Brain microvascular endothelial cell (primary cell): ENCODE measurements at regions not wholly inside any gene's neighbourhood (a gene's known extent, or its start where the extent isn't known, plus 50 kb on each side); places are given as distances from the start of the nearest gene placed in this dataset.
"Not testable (repeated sequence)": the region's sequence is repeated elsewhere in the genome, so short reads cannot be mapped to it uniquely, and the experiment has no call there.

ENCODE experiments used
- DNase-seq: peaks from one replicate; pipeline ENCODE4 v3.0.0-alpha.2; 2020
- H3K27ac ChIP-seq: fragments of 250-450 bp; sonication (Bioruptor Pico); 2 replicates; pipeline ENCODE4 v1.5.1; 2020; ENCODE audit warnings: mild to moderate bottlenecking, moderate library complexity
- H3K27me3 ChIP-seq: fragments of 250-450 bp; sonication (Bioruptor Pico); replicated peaks from 2 replicates; pipeline ENCODE4 v1.5.1; 2020; ENCODE audit warnings: mild to moderate bottlenecking
- H3K36me3 ChIP-seq: fragments of 250-450 bp; sonication (Bioruptor Pico); replicated peaks from 2 replicates; pipeline ENCODE4 v1.5.1; 2020; ENCODE audit warnings: mild to moderate bottlenecking
- H3K4me3 ChIP-seq: 2 replicates; pipeline ENCODE4 v1.5.1; 2011; ENCODE audit warnings: low read depth, mild to moderate bottlenecking, control low read depth, low read length, moderate library complexity
- in situ Hi-C: cut with HindIII; loops from 2 replicates; pipeline ENCODE4 v1.10.0; 2017; ENCODE audit warnings: low sequenced_read_pairs, low pct_ligation_motif_present
- TF ChIP-seq, protein P1 (sequence below): IDR thresholded peaks from 2 replicates; pipeline ENCODE4 v1.5.1; 2011; ENCODE audit warnings: low read depth, mild to moderate bottlenecking, moderate library complexity, low read length, control low read depth, inconsistent platforms; ENCODE audit errors: missing control alignments

DNA sequence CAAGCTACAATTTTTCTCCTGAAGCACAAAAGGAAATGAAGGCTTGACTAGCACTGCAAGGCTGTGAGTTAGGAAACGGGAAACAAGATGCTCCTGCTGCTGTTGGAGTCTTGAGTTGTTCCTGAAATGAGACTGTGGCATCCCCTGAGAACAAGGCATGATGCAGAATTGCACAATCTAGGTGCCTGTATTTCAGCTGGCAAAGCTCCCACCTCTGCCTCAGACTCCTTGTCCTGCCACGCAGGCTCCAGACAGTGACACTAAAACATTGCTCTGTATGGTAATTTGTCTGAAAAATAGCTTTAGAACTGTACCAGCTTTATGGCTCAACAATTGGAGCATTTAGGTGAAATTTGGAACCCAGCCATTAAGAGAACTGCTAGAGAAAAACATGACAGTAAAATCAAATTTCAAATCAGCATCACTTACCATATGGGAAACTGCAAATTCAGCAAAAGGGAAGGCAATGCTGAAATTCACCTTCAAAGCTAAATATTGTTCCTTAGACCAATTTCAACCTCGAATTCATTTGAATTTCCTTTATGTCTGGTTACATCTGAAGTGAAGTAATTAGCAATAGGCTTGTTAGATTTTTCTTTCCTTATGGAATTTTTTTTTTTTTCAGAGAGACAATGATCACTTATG, 103.4 kb downstream of the MFAP3L start:
- H3K27me3 ChIP-seq, result no peaks in the 10 kb centered on the region
- H3K27ac ChIP-seq, result no peak overlapping the region
- TF ChIP-seq, protein P1, sequence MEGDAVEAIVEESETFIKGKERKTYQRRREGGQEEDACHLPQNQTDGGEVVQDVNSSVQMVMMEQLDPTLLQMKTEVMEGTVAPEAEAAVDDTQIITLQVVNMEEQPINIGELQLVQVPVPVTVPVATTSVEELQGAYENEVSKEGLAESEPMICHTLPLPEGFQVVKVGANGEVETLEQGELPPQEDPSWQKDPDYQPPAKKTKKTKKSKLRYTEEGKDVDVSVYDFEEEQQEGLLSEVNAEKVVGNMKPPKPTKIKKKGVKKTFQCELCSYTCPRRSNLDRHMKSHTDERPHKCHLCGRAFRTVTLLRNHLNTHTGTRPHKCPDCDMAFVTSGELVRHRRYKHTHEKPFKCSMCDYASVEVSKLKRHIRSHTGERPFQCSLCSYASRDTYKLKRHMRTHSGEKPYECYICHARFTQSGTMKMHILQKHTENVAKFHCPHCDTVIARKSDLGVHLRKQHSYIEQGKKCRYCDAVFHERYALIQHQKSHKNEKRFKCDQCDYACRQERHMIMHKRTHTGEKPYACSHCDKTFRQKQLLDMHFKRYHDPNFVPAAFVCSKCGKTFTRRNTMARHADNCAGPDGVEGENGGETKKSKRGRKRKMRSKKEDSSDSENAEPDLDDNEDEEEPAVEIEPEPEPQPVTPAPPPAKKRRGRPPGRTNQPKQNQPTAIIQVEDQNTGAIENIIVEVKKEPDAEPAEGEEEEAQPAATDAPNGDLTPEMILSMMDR, result no peak
- no peak for DNase-seq
- in situ Hi-C loops, result no loop called here
- H3K4me3 ChIP-seq, result no peak overlapping the region
- no peaks in the 10 kb centered on the region for H3K36me3 ChIP-seq

DNA sequence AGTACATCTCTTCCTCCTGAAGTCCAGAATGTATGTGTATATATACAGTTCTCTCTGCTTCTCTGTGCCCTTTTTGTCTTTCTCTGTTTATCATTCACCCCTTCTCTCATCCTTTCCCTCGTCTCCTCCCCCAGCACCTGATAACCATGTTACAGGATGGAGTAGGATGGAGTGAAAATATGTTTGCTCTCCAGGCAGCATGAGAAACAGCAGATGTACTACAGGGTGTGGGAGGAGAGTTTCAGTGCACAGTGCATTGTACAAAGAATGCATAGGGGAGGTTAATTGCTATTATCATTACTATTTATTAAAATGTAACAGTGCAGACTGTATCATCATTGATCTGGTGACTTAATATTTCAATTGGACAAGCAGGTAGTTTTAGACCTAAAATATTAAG, 104.5 kb downstream of the MFAP3L start:
- no peak for DNase-seq
- Histone ChIP-seq H3K36me3 (no peaks in the 10 kb centered on the region), H3K27me3 (no peaks in the 10 kb centered on the region), H3K4me3 (no peak overlapping the region), H3K27ac (no peak overlapping the region)
- in situ Hi-C loops, result no loop called here
- TF ChIP-seq, protein P1, result no peak

DNA sequence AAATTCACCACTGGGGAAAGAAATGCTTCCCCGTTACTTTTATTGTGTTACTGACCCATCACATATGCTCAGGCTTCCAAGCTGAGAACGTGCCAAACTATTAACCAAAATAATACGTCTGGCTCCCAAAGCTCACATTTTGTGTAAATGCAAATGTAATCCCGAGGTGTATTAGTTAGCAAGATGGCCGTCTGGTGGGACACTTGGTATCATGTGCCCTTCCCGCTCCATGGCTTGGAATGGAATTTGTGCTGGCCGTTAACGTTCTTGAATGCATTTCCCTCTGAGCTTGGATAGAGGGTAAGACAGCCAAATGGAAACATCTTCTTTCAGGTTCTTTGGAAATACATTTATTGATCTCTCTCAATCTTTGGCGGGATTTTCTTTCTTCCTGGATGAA, 105.0 kb downstream of the MFAP3L start:
- TF ChIP-seq, protein P1, result no peak

DNA sequence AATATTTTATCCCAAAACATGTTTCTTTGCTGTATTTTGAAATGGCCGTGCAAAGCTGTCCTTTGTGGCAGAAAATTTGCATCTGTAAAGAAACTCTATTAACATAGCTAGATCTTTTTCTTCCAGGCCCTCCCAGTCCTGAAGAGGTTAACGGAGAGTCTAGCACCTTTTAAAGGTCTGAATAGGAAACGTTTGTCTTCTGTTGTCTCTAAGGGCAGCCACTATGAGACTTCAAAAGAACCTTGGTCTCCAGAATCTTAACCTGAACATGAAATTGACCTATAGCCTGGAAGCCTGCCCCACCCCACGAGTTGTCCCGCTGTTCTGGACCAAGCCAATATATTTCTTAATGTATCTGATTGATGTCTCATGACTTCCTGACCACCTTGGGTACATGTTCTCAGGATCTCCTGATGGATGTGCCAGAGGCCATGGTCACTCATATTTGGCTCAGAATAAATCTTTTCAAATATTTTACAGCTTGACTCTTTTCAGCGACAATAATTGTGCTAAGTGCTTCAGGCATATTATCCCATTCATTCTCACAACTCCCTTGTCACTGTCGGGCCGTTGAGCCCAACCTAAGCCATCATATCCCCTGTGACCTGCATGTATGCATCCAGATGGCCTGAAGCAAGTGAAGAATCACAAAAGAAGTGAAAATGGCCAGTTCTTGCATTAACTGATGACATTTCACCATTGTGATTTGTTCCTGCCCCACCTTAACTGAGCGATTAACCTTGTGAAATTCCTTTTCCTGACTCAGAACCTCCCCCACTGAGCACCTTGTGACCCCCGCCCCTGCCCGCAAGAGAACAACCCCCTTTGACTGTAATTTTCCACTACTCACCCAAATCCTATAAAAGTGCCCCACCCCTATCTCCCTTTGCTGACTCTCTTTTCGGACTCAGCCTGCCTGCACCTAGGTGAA, 106.7 kb downstream of the MFAP3L start:
- H3K27ac ChIP-seq, H3K27me3 ChIP-seq, H3K36me3 ChIP-seq, DNase-seq, H3K4me3 ChIP-seq, in situ Hi-C loops: not testable (repeated sequence)

More for the DNA sequence above, 105.0 kb downstream of the MFAP3L start:
- no peaks in the 10 kb centered on the region for H3K27me3 ChIP-seq
- H3K36me3 ChIP-seq, result no peaks in the 10 kb centered on the region
- in situ Hi-C loops, result no loop called here
- no peak overlapping the region for H3K27ac ChIP-seq
- no peak overlapping the region for H3K4me3 ChIP-seq
- DNase-seq, result no peak

DNA sequence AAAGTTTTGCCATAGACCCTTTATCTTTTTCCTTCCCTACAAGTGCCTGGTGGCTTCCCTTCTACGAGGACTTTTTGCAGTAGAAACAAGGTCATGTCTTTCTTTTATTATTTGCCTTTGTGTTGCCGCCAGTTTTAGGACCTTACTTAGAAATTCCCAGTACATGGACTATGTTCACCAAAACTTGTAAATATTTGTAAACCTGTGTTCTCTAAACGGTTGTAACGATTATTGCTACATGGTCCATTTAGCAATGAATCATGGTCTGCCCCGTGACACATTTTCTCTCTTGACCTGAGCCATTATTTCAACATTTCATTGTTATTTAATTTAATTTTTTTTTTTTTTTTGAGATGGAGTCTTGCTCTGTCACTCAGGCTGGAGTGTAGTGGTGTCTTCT, 110.7 kb downstream of the MFAP3L start:
- Histone ChIP-seq H3K36me3 (no peaks in the 10 kb centered on the region), H3K27me3 (no peaks in the 10 kb centered on the region), H3K27ac (no peak overlapping the region), H3K4me3 (no peak overlapping the region)
- TF ChIP-seq, protein P1, result no peak
- DNase-seq, result no peak
- in situ Hi-C loops, result no loop called here

DNA sequence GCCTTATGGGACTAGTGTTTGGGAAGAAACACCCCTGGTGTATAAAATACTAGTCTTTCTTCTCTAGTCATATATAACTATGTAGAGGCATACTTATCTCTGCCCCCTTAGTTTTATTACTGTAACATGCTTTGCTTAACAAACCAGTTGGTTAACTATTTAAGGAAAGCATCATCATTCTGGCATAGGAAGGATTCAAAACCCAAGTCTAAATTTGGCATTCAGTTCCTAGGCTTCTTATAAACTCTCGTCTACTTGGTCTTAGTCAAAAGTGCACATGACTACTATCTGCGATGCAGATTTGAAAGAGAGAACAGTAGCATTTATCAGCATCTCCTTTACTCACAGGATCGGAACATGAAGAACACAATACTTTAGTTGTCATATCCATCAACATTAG, 111.3 kb downstream of the MFAP3L start:
- in situ Hi-C loops, result no loop called here
- H3K4me3 ChIP-seq, result no peak overlapping the region
- no peak overlapping the region for H3K27ac ChIP-seq
- no peaks in the 10 kb centered on the region for H3K36me3 ChIP-seq
- TF ChIP-seq, protein P1, result no peak
- DNase-seq, result no peak
- no peaks in the 10 kb centered on the region for H3K27me3 ChIP-seq
